HG02981 (cell line): ENCODE measurements at regions not wholly inside any gene's neighbourhood (a gene's known extent, or its start where the extent isn't known, plus 50 kb on each side); places are given as distances from the start of the nearest gene placed in this dataset.

Experiments
- ATAC-seq: cut with Tn5 transposase; IDR thresholded peaks from one replicate; pipeline ENCODE4 v1.9.1; 2021; ENCODE audit warnings: mild to moderate bottlenecking, moderate library complexity; ENCODE audit not compliant: unreplicated experiment

GRCh38 chr17:79377230-79377786 lies 233.5 kb downstream of the RBFOX3 start:
- no peak for ATAC-seq

GRCh38 chr17:79374807-79375206 lies 236.0 kb downstream of the RBFOX3 start:
- ATAC-seq = no peak

- ATAC-seq = no peak
These were observed 236.7 kb downstream of the RBFOX3 start for GRCh38 chr17:79374087-79374689.

GRCh38 chr17:79372470-79373238 lies 238.2 kb downstream of the RBFOX3 start:
- ATAC-seq = no peak

GRCh38 chr17:79371984-79372383 lies 238.9 kb downstream of the RBFOX3 start:
- no peak for ATAC-seq

GRCh38 chr17:79370594-79370993 lies 240.3 kb downstream of the RBFOX3 start:
- ATAC-seq = no peak

GRCh38 chr17:79370126-79370525 lies 240.7 kb downstream of the RBFOX3 start:
- ATAC-seq = no peak

GRCh38 chr17:79369532-79369931 lies 241.3 kb downstream of the RBFOX3 start:
- no peak for ATAC-seq

- ATAC-seq = no peak
These were observed 241.8 kb downstream of the RBFOX3 start for GRCh38 chr17:79369001-79369400.

GRCh38 chr17:79368521-79368920 lies 242.3 kb downstream of the RBFOX3 start:
- ATAC-seq = no peak

GRCh38 chr17:79366988-79367571 lies 243.8 kb downstream of the RBFOX3 start:
- no peak for ATAC-seq

- no peak for ATAC-seq
These were observed 244.7 kb downstream of the RBFOX3 start for GRCh38 chr17:79365836-79366770.

GRCh38 chr17:79365351-79365750 lies 245.5 kb downstream of the RBFOX3 start:
- ATAC-seq = no peak

- ATAC-seq = no peak
These were observed 246.3 kb downstream of the RBFOX3 start for GRCh38 chr17:79364315-79365094.

- ATAC-seq = no peak
These were observed 247.1 kb downstream of the RBFOX3 start for GRCh38 chr17:79363552-79364275.

- ATAC-seq = no peak
These were observed 248.0 kb downstream of the RBFOX3 start for GRCh38 chr17:79362772-79363305.

- ATAC-seq = no peak
These were observed 248.7 kb downstream of the RBFOX3 start for GRCh38 chr17:79361873-79362771.

GRCh38 chr17:79361221-79361734 lies 249.6 kb downstream of the RBFOX3 start:
- no peak for ATAC-seq
